Breast epithelium (tissue), 3 donors: ENCODE measurements at regions not wholly inside any gene's neighbourhood (a gene's known extent, or its start where the extent isn't known, plus 50 kb on each side); places are given as distances from the start of the nearest gene placed in this dataset.

Experiments used
- POLR2A ChIP-seq: fragments of 450-650 bp; IDR thresholded peaks from one replicate; pipeline ENCODE4 v1.6.1; 2016; ENCODE audit warnings: antibody characterized with exemption, mild to moderate bottlenecking, moderate library complexity
- POLR2AphosphoS5 ChIP-seq, 3 donors: sonication (generic); formaldehyde crosslinking; IDR thresholded peaks; one replicate each; pipeline ENCODE4 v1.6.1; 2017; ENCODE audit warnings: antibody characterized with exemption in 3 of 3
- TF ChIP-seq, protein P1 (sequence below), 3 donors: fragments of 450-650 bp; IDR thresholded peaks; one replicate each; pipeline ENCODE4 v1.5.1; 2016 to 2017; ENCODE audit warnings: antibody characterized with exemption in 3 of 3, mild to moderate bottlenecking in 3 of 3, moderate library complexity in 3 of 3

DNA sequence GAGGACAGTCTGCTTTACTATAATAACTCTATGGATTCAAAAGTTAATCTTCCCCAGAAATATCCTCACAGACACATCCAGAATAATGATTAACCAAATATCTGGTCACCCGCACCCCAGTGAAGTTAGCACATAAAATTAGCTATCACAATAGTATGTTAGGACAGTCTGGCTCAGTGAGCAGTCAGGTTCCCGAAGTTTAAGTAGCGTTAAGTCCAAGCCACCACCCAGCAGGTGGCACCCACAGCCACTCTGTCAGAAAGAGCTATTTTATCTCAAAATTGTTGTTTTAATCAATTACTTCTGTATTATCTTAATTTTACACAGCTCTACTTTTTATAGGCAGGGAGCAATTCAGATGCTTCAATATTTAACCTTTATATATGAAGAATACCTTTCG, 537.5 kb downstream of the MBD2 start:
- TF ChIP-seq, protein P1, sequence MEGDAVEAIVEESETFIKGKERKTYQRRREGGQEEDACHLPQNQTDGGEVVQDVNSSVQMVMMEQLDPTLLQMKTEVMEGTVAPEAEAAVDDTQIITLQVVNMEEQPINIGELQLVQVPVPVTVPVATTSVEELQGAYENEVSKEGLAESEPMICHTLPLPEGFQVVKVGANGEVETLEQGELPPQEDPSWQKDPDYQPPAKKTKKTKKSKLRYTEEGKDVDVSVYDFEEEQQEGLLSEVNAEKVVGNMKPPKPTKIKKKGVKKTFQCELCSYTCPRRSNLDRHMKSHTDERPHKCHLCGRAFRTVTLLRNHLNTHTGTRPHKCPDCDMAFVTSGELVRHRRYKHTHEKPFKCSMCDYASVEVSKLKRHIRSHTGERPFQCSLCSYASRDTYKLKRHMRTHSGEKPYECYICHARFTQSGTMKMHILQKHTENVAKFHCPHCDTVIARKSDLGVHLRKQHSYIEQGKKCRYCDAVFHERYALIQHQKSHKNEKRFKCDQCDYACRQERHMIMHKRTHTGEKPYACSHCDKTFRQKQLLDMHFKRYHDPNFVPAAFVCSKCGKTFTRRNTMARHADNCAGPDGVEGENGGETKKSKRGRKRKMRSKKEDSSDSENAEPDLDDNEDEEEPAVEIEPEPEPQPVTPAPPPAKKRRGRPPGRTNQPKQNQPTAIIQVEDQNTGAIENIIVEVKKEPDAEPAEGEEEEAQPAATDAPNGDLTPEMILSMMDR (IDR thresholded peaks at IDR 0.05), result no peak
- TF ChIP-seq POLR2A (no peak), POLR2AphosphoS5 (IDR thresholded peaks at IDR 0.05) (no peak)
